ENCODE measurements at regions not wholly inside any gene's neighbourhood (a gene's known extent, or its start where the extent isn't known, plus 50 kb on each side); places are given as distances from the start of the nearest gene placed in this dataset.
"Not testable (repeated sequence)": the region's sequence is repeated elsewhere in the genome, so short reads cannot be mapped to it uniquely, and the experiment has no call there.

GRCh38 chr14:55845963-55846825, 266.2 kb downstream of the KTN1 start:
- no peaks in the 10 kb centered on the region for H3K9me3 Mint-ChIP-seq
- no peak overlapping the region for H3K4me3 Mint-ChIP-seq
- no peaks in the 10 kb centered on the region for H3K4me1 Mint-ChIP-seq
- H3K36me3 Mint-ChIP-seq = no peaks in the 10 kb centered on the region
- peaks cover 1% of the 10 kb centered on the region for H3K27me3 Mint-ChIP-seq
- no peak overlapping the region for H3K27ac Mint-ChIP-seq

GRCh38 chr14:55846826-55847446, 266.9 kb downstream of the KTN1 start:
- Mint-ChIP-seq H3K9me3 (no peaks in the 10 kb centered on the region), H3K27ac (no peak overlapping the region)

GRCh38 chr14:55847766-55848165, 267.8 kb downstream of the KTN1 start:
- H3K36me3 Mint-ChIP-seq = no peaks in the 10 kb centered on the region
- no peaks in the 10 kb centered on the region for H3K9me3 Mint-ChIP-seq
- H3K27me3 Mint-ChIP-seq = peaks cover 1% of the 10 kb centered on the region
- H3K4me3 Mint-ChIP-seq = no peak overlapping the region
- no peaks in the 10 kb centered on the region for H3K4me1 Mint-ChIP-seq
- H3K27ac Mint-ChIP-seq = no peak overlapping the region

More at GRCh38 chr14:55846826-55847446, 266.9 kb downstream of the KTN1 start:
- H3K36me3 Mint-ChIP-seq = no peaks in the 10 kb centered on the region
- no peak overlapping the region for H3K4me3 Mint-ChIP-seq
- no peaks in the 10 kb centered on the region for H3K4me1 Mint-ChIP-seq
- peaks cover 1% of the 10 kb centered on the region for H3K27me3 Mint-ChIP-seq

GRCh38 chr14:55848964-55849363, 269.0 kb downstream of the KTN1 start:
- Mint-ChIP-seq H3K4me3 (no peak overlapping the region), H3K4me1 (no peaks in the 10 kb centered on the region), H3K9me3 (no peaks in the 10 kb centered on the region), H3K27me3 (peaks cover 1% of the 10 kb centered on the region), H3K27ac (no peak overlapping the region), H3K36me3 (no peaks in the 10 kb centered on the region)

GRCh38 chr14:55849833-55850232, 268.4 kb upstream of the PELI2 start:
- Mint-ChIP-seq H3K27me3 (peaks cover 1% of the 10 kb centered on the region), H3K36me3 (no peaks in the 10 kb centered on the region), H3K4me3 (no peak overlapping the region), H3K27ac (no peak overlapping the region), H3K4me1 (no peaks in the 10 kb centered on the region), H3K9me3 (no peaks in the 10 kb centered on the region)

GRCh38 chr14:55850825-55851241, 267.4 kb upstream of the PELI2 start:
- no peak overlapping the region for H3K4me3 Mint-ChIP-seq
- peaks cover 1% of the 10 kb centered on the region for H3K27me3 Mint-ChIP-seq
- H3K36me3 Mint-ChIP-seq = no peaks in the 10 kb centered on the region
- H3K9me3 Mint-ChIP-seq = no peaks in the 10 kb centered on the region
- H3K27ac Mint-ChIP-seq = no peak overlapping the region
- H3K4me1 Mint-ChIP-seq = no peaks in the 10 kb centered on the region

- Mint-ChIP-seq H3K36me3 (no peaks in the 10 kb centered on the region), H3K9me3 (no peaks in the 10 kb centered on the region), H3K27ac (no peak overlapping the region), H3K4me1 (no peaks in the 10 kb centered on the region), H3K27me3 (peaks cover 1% of the 10 kb centered on the region), H3K4me3 (no peak overlapping the region)
Measured at GRCh38 chr14:55851301-55851700, 266.9 kb upstream of the PELI2 start.

GRCh38 chr14:55851961-55852360, 266.2 kb upstream of the PELI2 start:
- H3K36me3 Mint-ChIP-seq = no peaks in the 10 kb centered on the region
- no peaks in the 10 kb centered on the region for H3K4me1 Mint-ChIP-seq
- H3K27ac Mint-ChIP-seq = no peak overlapping the region
- H3K9me3 Mint-ChIP-seq = no peaks in the 10 kb centered on the region
- H3K27me3 Mint-ChIP-seq = peaks cover 1% of the 10 kb centered on the region
- no peak overlapping the region for H3K4me3 Mint-ChIP-seq

- Mint-ChIP-seq H3K4me3 (no peak overlapping the region), H3K27ac (no peak overlapping the region), H3K36me3 (peaks cover 2% of the 10 kb centered on the region), H3K4me1 (no peaks in the 10 kb centered on the region), H3K9me3 (peaks cover 10% of the 10 kb centered on the region), H3K27me3 (no peaks in the 10 kb centered on the region)
Measured at GRCh38 chr14:55855751-55856150, 262.5 kb upstream of the PELI2 start.

- H3K4me3 Mint-ChIP-seq = no peak overlapping the region
- peaks cover 12% of the 10 kb centered on the region for H3K9me3 Mint-ChIP-seq
- H3K27me3 Mint-ChIP-seq = peaks cover 1% of the 10 kb centered on the region
- H3K27ac Mint-ChIP-seq = no peak overlapping the region
- peaks cover 3% of the 10 kb centered on the region for H3K36me3 Mint-ChIP-seq
- H3K4me1 Mint-ChIP-seq = no peaks in the 10 kb centered on the region
Measured at GRCh38 chr14:55858604-55859003, 259.6 kb upstream of the PELI2 start.

GRCh38 chr14:55861561-55861960, 256.6 kb upstream of the PELI2 start:
- H3K4me3 Mint-ChIP-seq, H3K27me3 Mint-ChIP-seq, H3K36me3 Mint-ChIP-seq, H3K4me1 Mint-ChIP-seq, H3K27ac Mint-ChIP-seq: not testable (repeated sequence)
- peaks cover 19% of the 10 kb centered on the region for H3K9me3 Mint-ChIP-seq

GRCh38 chr14:55864890-55865655, 253.1 kb upstream of the PELI2 start:
- Mint-ChIP-seq H3K9me3 (peaks cover 12% of the 10 kb centered on the region), H3K4me3 (no peak overlapping the region), H3K4me1 (no peaks in the 10 kb centered on the region), H3K27me3 (peaks cover 5% of the 10 kb centered on the region), H3K27ac (no peak overlapping the region), H3K36me3 (peaks cover 6% of the 10 kb centered on the region)

GRCh38 chr14:55867311-55867710, 250.9 kb upstream of the PELI2 start:
- peaks cover 9% of the 10 kb centered on the region for H3K9me3 Mint-ChIP-seq
- no peak overlapping the region for H3K4me3 Mint-ChIP-seq
- no peaks in the 10 kb centered on the region for H3K4me1 Mint-ChIP-seq
- H3K27me3 Mint-ChIP-seq = peaks cover 3% of the 10 kb centered on the region
- H3K27ac Mint-ChIP-seq = no peak overlapping the region
- peaks cover 6% of the 10 kb centered on the region for H3K36me3 Mint-ChIP-seq

- H3K27ac Mint-ChIP-seq = no peak overlapping the region
- peaks cover 3% of the 10 kb centered on the region for H3K27me3 Mint-ChIP-seq
- H3K36me3 Mint-ChIP-seq = peaks cover 6% of the 10 kb centered on the region
- H3K4me1 Mint-ChIP-seq = no peaks in the 10 kb centered on the region
- peaks cover 9% of the 10 kb centered on the region for H3K9me3 Mint-ChIP-seq
- H3K4me3 Mint-ChIP-seq = no peak overlapping the region
Measured at GRCh38 chr14:55867719-55868118, 250.5 kb upstream of the PELI2 start.

- H3K4me3 Mint-ChIP-seq = no peak overlapping the region
- H3K27ac Mint-ChIP-seq = no peak overlapping the region
- peaks cover 2% of the 10 kb centered on the region for H3K27me3 Mint-ChIP-seq
Measured at GRCh38 chr14:55869397-55870049, 248.7 kb upstream of the PELI2 start.

More at GRCh38 chr14:55869397-55870049, 248.7 kb upstream of the PELI2 start:
- Mint-ChIP-seq H3K36me3 (peaks cover 2% of the 10 kb centered on the region), H3K4me1 (no peaks in the 10 kb centered on the region), H3K9me3 (peaks cover 2% of the 10 kb centered on the region)
